Endodermal cell (in vitro differentiated cells): ENCODE measurements at regions not wholly inside any gene's neighbourhood (a gene's known extent, or its start where the extent isn't known, plus 50 kb on each side); places are given as distances from the start of the nearest gene placed in this dataset.

Experiments used
- DNase-seq: peaks from one replicate; pipeline ENCODE4 v3.0.0-alpha.2; 2017
- H3K27ac ChIP-seq: 2 replicates; pipeline ENCODE4 v1.5.1; 2013; ENCODE audit warnings: mild to moderate bottlenecking, low read depth, low read length, moderate library complexity
- H3K27me3 ChIP-seq: 2 replicates; pipeline ENCODE4 v1.6.1; 2013; ENCODE audit warnings: mild to moderate bottlenecking, low read length, moderate library complexity; ENCODE audit not compliant: insufficient read depth, control insufficient read depth, poor library complexity, severe bottlenecking
- H3K36me3 ChIP-seq: 2 replicates; pipeline ENCODE4 v1.7.0; 2013; ENCODE audit warnings: mild to moderate bottlenecking, low read length, moderate library complexity; ENCODE audit not compliant: control insufficient read depth, insufficient read depth
- H3K4me1 ChIP-seq: one replicate; pipeline ENCODE4 v1.7.0; 2013; ENCODE audit warnings: low read length; ENCODE audit not compliant: control insufficient read depth, insufficient read depth
- H3K4me3 ChIP-seq: 2 replicates; pipeline ENCODE4 v1.5.1; 2013; ENCODE audit warnings: mild to moderate bottlenecking, low read length, moderate library complexity
- H3K9ac ChIP-seq: 2 replicates; pipeline ENCODE4 v1.6.1; 2013; ENCODE audit warnings: mild to moderate bottlenecking, low read length, moderate library complexity; ENCODE audit not compliant: poor library complexity, severe bottlenecking; ENCODE audit errors: extremely low read depth
- H3K9me3 ChIP-seq: 2 replicates; pipeline ENCODE4 v1.6.1; 2013; ENCODE audit warnings: mild to moderate bottlenecking, low read length, moderate library complexity; ENCODE audit not compliant: control insufficient read depth
- H3K27ac Mint-ChIP-seq: 2 replicates; pipeline ENCODE4 v1.8.0; 2020; ENCODE audit warnings: mixed read lengths
- H3K27me3 Mint-ChIP-seq: 2 replicates; pipeline ENCODE4 v1.8.0; 2021; ENCODE audit warnings: mild to moderate bottlenecking, mixed read lengths; ENCODE audit not compliant: insufficient read depth
- H3K36me3 Mint-ChIP-seq: 2 replicates; pipeline ENCODE4 v1.8.0; 2020; ENCODE audit warnings: low read depth, mixed read lengths
- H3K4me1 Mint-ChIP-seq: 2 replicates; pipeline ENCODE4 v1.8.0; 2020; ENCODE audit warnings: mixed read lengths
- H3K4me3 Mint-ChIP-seq: 2 replicates; pipeline ENCODE4 v1.8.0; 2020; ENCODE audit warnings: mild to moderate bottlenecking, moderate library complexity, mixed read lengths
- H3K9me3 Mint-ChIP-seq: 2 replicates; pipeline ENCODE4 v1.8.0; 2020; ENCODE audit warnings: mild to moderate bottlenecking, mixed read lengths
- CTCF ChIP-seq: fragments of 200-600 bp; sonication (generic); conservative IDR thresholded peaks from 2 replicates; pipeline ENCODE4 v1.5.0; 2021; ENCODE audit warnings: antibody characterized with exemption, mild to moderate bottlenecking
- WGBS, 2 experiments: methylation state at CpG; one replicate each; pipeline versions ENCODE4 v1.1.5 to v1.1.7; 2013; ENCODE audit warnings: missing lambda C conversion rate in 2 of 2, mixed read lengths in 1 of 2; ENCODE audit not compliant: insufficient coverage in 1 of 2, insufficient read length in 1 of 2; 5-methylcytosine and 5-hydroxymethylcytosine counted together

- Histone ChIP-seq H3K4me3 (no peak overlapping the region), H3K27ac (no peak overlapping the region), H3K36me3 (no peaks in the 10 kb centered on the region), H3K9ac (no peak overlapping the region), H3K9me3 (no peaks in the 10 kb centered on the region), H3K4me1 (no peaks in the 10 kb centered on the region), H3K27me3 (no peaks in the 10 kb centered on the region)
- Mint-ChIP-seq H3K4me3 (no peak overlapping the region), H3K36me3 (no peaks in the 10 kb centered on the region), H3K9me3 (peaks cover 6% of the 10 kb centered on the region), H3K27me3 (peaks cover 7% of the 10 kb centered on the region), H3K4me1 (peaks cover 2% of the 10 kb centered on the region), H3K27ac (no peak overlapping the region)
- no peak for TF ChIP-seq CTCF
- DNase-seq: no peak
- WGBS, 2 experiments: 89 to 92% methylated on average over 2 to 3 of the region's 5 CpGs
Measured at GRCh38 chr12:127857661-127858060, 409.3 kb upstream of the TMEM132C start.

- H3K4me3 ChIP-seq: no peak overlapping the region
Measured at GRCh38 chr12:127860536-127860935, 406.4 kb upstream of the TMEM132C start.

GRCh38 chr12:127861406-127861805 is 405.6 kb upstream of the TMEM132C start:
- 88 to 91% methylated on average over 3 of the region's 3 CpGs for WGBS, 2 experiments
- H3K27ac Mint-ChIP-seq: no peak overlapping the region
- Histone ChIP-seq H3K27me3 (no peaks in the 10 kb centered on the region), H3K36me3 (no peaks in the 10 kb centered on the region), H3K27ac (no peak overlapping the region), H3K9me3 (no peaks in the 10 kb centered on the region), H3K9ac (no peak overlapping the region), H3K4me3 (no peak overlapping the region), H3K4me1 (no peaks in the 10 kb centered on the region)
- no peaks in the 10 kb centered on the region for H3K27me3 Mint-ChIP-seq
- no peak overlapping the region for H3K4me3 Mint-ChIP-seq
- no peaks in the 10 kb centered on the region for H3K36me3 Mint-ChIP-seq
- TF ChIP-seq CTCF: no peak
- DNase-seq: no peak
- no peaks in the 10 kb centered on the region for H3K4me1 Mint-ChIP-seq
- peaks cover 24% of the 10 kb centered on the region for H3K9me3 Mint-ChIP-seq

More at GRCh38 chr12:127860536-127860935, 406.4 kb upstream of the TMEM132C start:
- no peaks in the 10 kb centered on the region for H3K4me1 ChIP-seq
- Mint-ChIP-seq H3K4me1 (no peaks in the 10 kb centered on the region), H3K36me3 (no peaks in the 10 kb centered on the region), H3K4me3 (no peak overlapping the region), H3K9me3 (peaks cover 19% of the 10 kb centered on the region), H3K27me3 (no peaks in the 10 kb centered on the region), H3K27ac (no peak overlapping the region)
- WGBS, 2 experiments: 90 to 100% methylated on average over 4 to 6 of the region's 6 CpGs
- no peak for TF ChIP-seq CTCF
- no peak for DNase-seq
- H3K9me3 ChIP-seq: no peaks in the 10 kb centered on the region
- H3K36me3 ChIP-seq: no peaks in the 10 kb centered on the region
- H3K27ac ChIP-seq: no peak overlapping the region
- H3K9ac ChIP-seq: no peak overlapping the region
- H3K27me3 ChIP-seq: no peaks in the 10 kb centered on the region
